GM12891 (cell line): ENCODE measurements at regions not wholly inside any gene's neighbourhood (a gene's known extent, or its start where the extent isn't known, plus 50 kb on each side); places are given as distances from the start of the nearest gene placed in this dataset.

Experiments used
- DNase-seq: peaks from one replicate; pipeline ENCODE4 v3.0.0; 2011; ENCODE audit warnings: low spot score; ENCODE audit not compliant: insufficient read length
- FAIRE-seq: peaks from 2 replicates; lab custom pipeline; 2011; peaks lifted over from hg19 to GRCh38; lab: Jason Lieb, UNC
- PAX5 ChIP-seq: IDR thresholded peaks from 2 replicates; pipeline ENCODE4 v1.6.1; 2011; ENCODE audit warnings: low read length, moderate library complexity, mild to moderate bottlenecking; ENCODE audit not compliant: insufficient read depth, severe bottlenecking
- POLR2A ChIP-seq: IDR thresholded peaks from 2 replicates; pipeline ENCODE4 v1.6.1; 2011; ENCODE audit warnings: low read depth, low read length, control low read depth
- POLR2AphosphoS5 ChIP-seq: IDR thresholded peaks from 2 replicates; pipeline ENCODE4 v1.6.1; 2011; ENCODE audit warnings: low read depth, low read length, control low read depth
- POU2F2 ChIP-seq: IDR thresholded peaks from 2 replicates; pipeline ENCODE4 v1.6.1; 2011; ENCODE audit warnings: low read depth, mild to moderate bottlenecking, control low read depth, low read length, moderate library complexity
- SPI1 ChIP-seq: IDR thresholded peaks from 2 replicates; pipeline ENCODE4 v1.6.1; 2011; ENCODE audit warnings: low read depth, low read length, control low read depth
- TAF1 ChIP-seq: IDR thresholded peaks from 2 replicates; pipeline ENCODE4 v1.6.1; 2011; ENCODE audit warnings: low read depth, low read length, control low read depth

DNA sequence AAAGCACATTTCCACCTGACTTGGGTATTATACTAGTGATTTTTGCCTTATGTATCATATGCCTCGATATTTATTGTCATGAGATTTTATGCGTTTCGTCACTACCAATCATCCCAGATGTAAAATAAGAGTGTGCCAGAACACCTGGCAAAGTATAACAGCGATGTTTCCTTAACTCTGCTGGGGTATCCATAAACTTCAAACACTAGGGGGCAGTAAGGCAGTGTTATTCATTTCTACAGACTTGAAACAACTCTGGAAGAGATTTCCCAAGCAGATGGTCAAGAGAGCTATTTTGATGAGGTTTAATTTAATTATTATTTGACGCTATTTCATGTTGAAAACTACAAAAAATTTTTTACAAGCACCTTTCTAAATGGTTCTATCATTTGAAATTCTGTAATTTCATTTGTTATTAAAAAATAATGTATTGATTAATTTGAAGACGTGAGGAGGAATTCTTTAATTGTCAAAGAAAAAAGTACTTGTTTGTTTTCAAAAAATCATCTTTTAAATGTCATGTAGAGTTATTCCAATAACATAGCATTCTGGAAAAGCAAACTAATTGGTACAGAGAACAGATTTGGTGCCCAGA is 388.5 kb upstream of the CTNND2 start:
- no peak for TF ChIP-seq PAX5
- no peak for TF ChIP-seq POLR2A
- TF ChIP-seq TAF1 = no peak
- no peak for TF ChIP-seq POU2F2
- TF ChIP-seq SPI1 = no peak
- TF ChIP-seq POLR2AphosphoS5 = no peak
- FAIRE-seq = no peak
- DNase-seq = no peak

DNA sequence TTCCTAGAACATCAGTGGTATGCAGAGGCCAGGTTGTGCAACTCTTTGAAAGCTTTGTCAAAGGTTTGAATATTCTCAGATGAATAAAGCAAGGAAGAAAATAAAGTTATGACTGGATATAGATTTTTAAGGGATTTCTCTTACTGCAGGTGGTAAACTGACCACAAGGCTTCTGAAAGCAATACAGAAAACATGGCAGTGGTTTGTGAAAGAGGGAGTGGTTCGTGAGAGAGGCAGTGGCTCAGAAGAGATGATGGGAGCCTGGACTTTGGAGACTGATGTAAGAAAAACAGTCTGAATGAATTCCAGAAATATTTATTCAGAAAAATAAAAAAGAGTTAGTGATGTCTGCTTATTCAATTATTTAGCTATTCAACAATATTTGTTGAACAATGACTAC is 380.4 kb upstream of the CTNND2 start:
- DNase-seq = no peak
- TF ChIP-seq PAX5 (no peak), POLR2AphosphoS5 (no peak), POLR2A (no peak), SPI1 (no peak), TAF1 (no peak), POU2F2 (no peak)
- no peak for FAIRE-seq

- TF ChIP-seq SPI1 = no peak
- no peak for DNase-seq
- no peak for FAIRE-seq
Observed at GRCh38 chr5:12277504-12278192, 373.4 kb upstream of the CTNND2 start.

DNA sequence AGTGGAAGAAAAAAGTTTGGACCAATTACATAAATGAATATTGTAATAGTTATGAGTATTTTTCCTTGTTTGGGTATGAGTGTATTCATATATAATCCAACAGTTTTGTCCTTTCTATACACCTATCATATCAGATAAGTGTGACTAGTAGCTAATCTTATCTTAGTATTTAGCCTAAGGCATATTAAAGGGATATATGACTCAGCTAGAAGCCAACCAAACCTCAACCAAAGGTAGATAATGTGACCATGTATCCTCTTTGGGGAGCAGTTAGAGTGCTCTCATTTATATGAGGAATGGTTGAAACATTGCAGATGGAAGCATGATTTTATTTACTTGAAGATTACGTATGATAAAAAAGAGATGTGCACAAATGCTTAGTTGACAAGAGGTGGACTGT is 370.0 kb upstream of the CTNND2 start:
- DNase-seq (no peak), FAIRE-seq (no peak)
- TF ChIP-seq POLR2AphosphoS5 = no peak
- no peak for TF ChIP-seq POLR2A
- TF ChIP-seq PAX5 = no peak

- DNase-seq (no peak), FAIRE-seq (no peak)
- TF ChIP-seq SPI1 = no peak
- TF ChIP-seq POLR2AphosphoS5 = no peak
- TF ChIP-seq PAX5 = no peak
- no peak for TF ChIP-seq POLR2A
- no peak for TF ChIP-seq TAF1
- TF ChIP-seq POU2F2 = no peak
Observed at GRCh38 chr5:12272389-12272788, 368.1 kb upstream of the CTNND2 start.

- TF ChIP-seq SPI1 (no peak), POU2F2 (no peak), PAX5 (no peak), TAF1 (no peak), POLR2AphosphoS5 (no peak), POLR2A (no peak)
- no peak for FAIRE-seq
- DNase-seq = no peak
Observed at GRCh38 chr5:12270914-12271313, 366.7 kb upstream of the CTNND2 start.

DNA sequence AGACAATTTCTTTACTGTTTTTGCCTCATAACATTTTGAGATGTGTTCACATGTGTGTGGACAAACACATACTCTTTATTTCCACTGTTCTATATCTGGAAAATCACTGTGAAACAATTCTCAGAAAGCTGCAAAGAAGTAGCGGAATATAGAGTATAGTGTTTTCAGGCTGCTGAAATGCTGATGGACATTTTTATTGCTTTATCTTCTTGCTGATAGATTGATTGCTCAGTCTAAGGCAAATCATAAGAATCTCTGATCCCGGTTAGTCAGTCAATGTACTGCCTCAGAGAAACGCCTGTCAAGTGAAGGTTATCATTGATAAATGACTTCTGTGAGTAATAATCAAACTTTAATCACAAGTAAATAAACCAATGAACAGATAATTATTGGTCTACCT is 364.9 kb upstream of the CTNND2 start:
- FAIRE-seq = no peak
- DNase-seq = no peak
- TF ChIP-seq SPI1 (no peak), POU2F2 (no peak)

- FAIRE-seq (no peak), DNase-seq (no peak)
- no peak for TF ChIP-seq POLR2A
- TF ChIP-seq SPI1 = no peak
- TF ChIP-seq POU2F2 = no peak
- no peak for TF ChIP-seq TAF1
Observed at GRCh38 chr5:12258549-12258948, 354.3 kb upstream of the CTNND2 start.

- no peak for TF ChIP-seq SPI1
- FAIRE-seq = no peak
- DNase-seq = no peak
Observed at GRCh38 chr5:12250454-12250853, 346.2 kb upstream of the CTNND2 start.

DNA sequence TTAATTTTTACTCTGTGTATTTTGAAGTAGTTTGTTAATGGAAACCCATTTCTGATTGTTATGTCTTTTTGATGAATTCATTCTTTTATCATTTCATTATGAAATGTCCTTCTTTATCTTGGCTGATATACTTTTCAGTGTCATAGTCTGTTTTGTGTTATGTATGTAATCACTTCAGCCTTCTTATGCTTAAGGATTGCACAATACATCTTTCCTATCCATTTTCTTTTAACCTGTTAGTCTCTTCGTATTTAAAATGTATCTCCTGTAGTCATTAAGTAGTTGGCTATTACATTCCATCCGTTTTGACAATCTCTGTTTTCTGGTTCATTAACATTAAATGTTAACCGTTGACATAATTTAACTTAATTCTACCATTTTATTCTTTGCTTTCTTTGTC is 344.6 kb upstream of the CTNND2 start:
- TF ChIP-seq PAX5 (no peak), POLR2A (no peak), TAF1 (no peak), POU2F2 (no peak), POLR2AphosphoS5 (no peak), SPI1 (no peak)
- DNase-seq = no peak
- FAIRE-seq = no peak

DNA sequence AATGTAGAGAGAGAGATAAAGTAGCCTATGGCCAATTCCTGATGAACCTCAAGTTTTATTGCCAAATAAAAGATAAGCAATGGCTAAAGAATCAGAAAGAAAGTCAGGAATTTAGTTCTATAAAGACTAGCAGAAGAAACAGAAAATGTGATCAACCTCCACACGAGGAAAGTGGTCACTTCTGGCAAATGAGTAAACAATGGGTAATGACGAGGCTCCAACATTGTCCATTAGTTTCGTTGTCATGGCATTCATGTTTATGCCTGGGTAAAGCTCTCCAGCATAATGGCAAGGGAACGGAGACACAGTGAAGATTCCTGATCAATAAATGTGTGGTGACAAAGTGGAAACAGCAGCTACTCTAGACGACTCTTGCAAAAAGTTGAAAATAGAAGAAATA is 341.8 kb upstream of the CTNND2 start:
- DNase-seq = no peak

More for the DNA sequence above, 341.8 kb upstream of the CTNND2 start:
- no peak for TF ChIP-seq SPI1
- no peak for TF ChIP-seq POU2F2
- no peak for TF ChIP-seq POLR2A
- TF ChIP-seq PAX5 = no peak
- no peak for TF ChIP-seq TAF1
- TF ChIP-seq POLR2AphosphoS5 = no peak
- no peak for FAIRE-seq
